Stimulated activated CD8-positive, alpha-beta memory T cell treated with anti-CD3 and anti-CD28 coated beads, Interleukin-4, amount 100 ng/mL, for 48 hours (primary cell): ENCODE measurements at regions not wholly inside any gene's neighbourhood (a gene's known extent, or its start where the extent isn't known, plus 50 kb on each side); places are given as distances from the start of the nearest gene placed in this dataset.
"Not testable (repeated sequence)": the region's sequence is repeated elsewhere in the genome, so short reads cannot be mapped to it uniquely, and the experiment has no call there.

ENCODE experiments used
- DNase-seq: peaks from one replicate; pipeline ENCODE4 v3.0.0-alpha.2; 2020

GRCh38 chr5:4022056-4022670 lies 426.5 kb downstream of the IRX1 start:
- DNase-seq = no peak

- DNase-seq = no peak
Observed at GRCh38 chr5:4023091-4023752, 427.6 kb downstream of the IRX1 start.

GRCh38 chr5:4023753-4024335 lies 428.2 kb downstream of the IRX1 start:
- no peak for DNase-seq

GRCh38 chr5:4027088-4027734 lies 431.6 kb downstream of the IRX1 start:
- DNase-seq = no peak

- no peak for DNase-seq
Observed at GRCh38 chr5:4028384-4028783, 432.8 kb downstream of the IRX1 start.

GRCh38 chr5:4033546-4033945 lies 437.9 kb downstream of the IRX1 start:
- not testable (repeated sequence) for DNase-seq

GRCh38 chr5:4036861-4037260 lies 441.2 kb downstream of the IRX1 start:
- no peak for DNase-seq

- DNase-seq = no peak
Observed at GRCh38 chr5:4038994-4039393, 443.4 kb downstream of the IRX1 start.

- DNase-seq = no peak
Observed at GRCh38 chr5:4042311-4042710, 446.7 kb downstream of the IRX1 start.

GRCh38 chr5:4043135-4043534 lies 447.5 kb downstream of the IRX1 start:
- no peak for DNase-seq

GRCh38 chr5:4044881-4045280 lies 449.2 kb downstream of the IRX1 start:
- DNase-seq = no peak

GRCh38 chr5:4048398-4048797 lies 452.8 kb downstream of the IRX1 start:
- DNase-seq = no peak

GRCh38 chr5:4050203-4050602 lies 454.6 kb downstream of the IRX1 start:
- DNase-seq = no peak

- DNase-seq = no peak
Observed at GRCh38 chr5:4053136-4053535, 457.5 kb downstream of the IRX1 start.

- DNase-seq = no peak
Observed at GRCh38 chr5:4054092-4054491, 458.5 kb downstream of the IRX1 start.

- no peak for DNase-seq
Observed at GRCh38 chr5:4058899-4059298, 463.3 kb downstream of the IRX1 start.

- no peak for DNase-seq
Observed at GRCh38 chr5:4065472-4066320, 470.1 kb downstream of the IRX1 start.

GRCh38 chr5:4068171-4068570 lies 472.5 kb downstream of the IRX1 start:
- DNase-seq = no peak

- DNase-seq = no peak
Observed at GRCh38 chr5:4078544-4078943, 482.9 kb downstream of the IRX1 start.

- no peak for DNase-seq
Observed at GRCh38 chr5:4079831-4080230, 484.2 kb downstream of the IRX1 start.

GRCh38 chr5:4080370-4080769 lies 484.7 kb downstream of the IRX1 start:
- no peak for DNase-seq

- no peak for DNase-seq
Observed at GRCh38 chr5:4081059-4081458, 485.4 kb downstream of the IRX1 start.

- no peak for DNase-seq
Observed at GRCh38 chr5:4081466-4081865, 485.8 kb downstream of the IRX1 start.
